SU-DHL-6 (cell line): ENCODE measurements at regions not wholly inside any gene's neighbourhood (a gene's known extent, or its start where the extent isn't known, plus 50 kb on each side); places are given as distances from the start of the nearest gene placed in this dataset.
"Not testable (repeated sequence)": the region's sequence is repeated elsewhere in the genome, so short reads cannot be mapped to it uniquely, and the experiment has no call there.

Experiments used
- EZH2phosphoT487 ChIP-seq: fragments of 200-600 bp; sonication (generic), shearing (Covaris generic); conservative IDR thresholded peaks from 2 replicates; pipeline ENCODE4 v1.6.1; 2018; ENCODE audit warnings: mild to moderate bottlenecking, antibody characterized with exemption, low read length, moderate library complexity, mixed read lengths
- TF ChIP-seq, protein P1 (sequence below): fragments of 200-600 bp; sonication (generic); IDR thresholded peaks from one replicate; pipeline ENCODE4 v1.5.1; 2017; ENCODE audit warnings: antibody characterized with exemption, mild to moderate bottlenecking, low read length, moderate library complexity; ENCODE audit not compliant: insufficient read depth, poor library complexity, severe bottlenecking

DNA sequence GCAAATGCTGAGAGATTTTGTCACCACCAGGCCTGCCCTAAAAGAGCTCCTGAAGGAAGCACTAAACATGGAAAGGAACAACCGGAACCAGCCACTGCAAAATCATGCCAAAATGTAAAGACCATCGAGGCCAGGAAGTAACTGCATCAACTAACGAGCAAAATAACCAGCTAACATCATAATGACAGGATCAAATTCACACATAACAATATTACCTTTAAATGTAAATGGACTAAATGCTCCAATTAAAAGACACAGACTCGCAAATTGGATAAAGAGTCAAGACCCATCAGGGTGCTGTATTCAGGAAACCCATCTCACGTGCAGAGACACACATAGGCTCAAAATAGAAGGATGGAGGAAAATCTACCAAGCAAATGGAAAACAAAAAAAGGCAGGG, 387.2 kb upstream of the FAR2 start:
- TF ChIP-seq, protein P1, sequence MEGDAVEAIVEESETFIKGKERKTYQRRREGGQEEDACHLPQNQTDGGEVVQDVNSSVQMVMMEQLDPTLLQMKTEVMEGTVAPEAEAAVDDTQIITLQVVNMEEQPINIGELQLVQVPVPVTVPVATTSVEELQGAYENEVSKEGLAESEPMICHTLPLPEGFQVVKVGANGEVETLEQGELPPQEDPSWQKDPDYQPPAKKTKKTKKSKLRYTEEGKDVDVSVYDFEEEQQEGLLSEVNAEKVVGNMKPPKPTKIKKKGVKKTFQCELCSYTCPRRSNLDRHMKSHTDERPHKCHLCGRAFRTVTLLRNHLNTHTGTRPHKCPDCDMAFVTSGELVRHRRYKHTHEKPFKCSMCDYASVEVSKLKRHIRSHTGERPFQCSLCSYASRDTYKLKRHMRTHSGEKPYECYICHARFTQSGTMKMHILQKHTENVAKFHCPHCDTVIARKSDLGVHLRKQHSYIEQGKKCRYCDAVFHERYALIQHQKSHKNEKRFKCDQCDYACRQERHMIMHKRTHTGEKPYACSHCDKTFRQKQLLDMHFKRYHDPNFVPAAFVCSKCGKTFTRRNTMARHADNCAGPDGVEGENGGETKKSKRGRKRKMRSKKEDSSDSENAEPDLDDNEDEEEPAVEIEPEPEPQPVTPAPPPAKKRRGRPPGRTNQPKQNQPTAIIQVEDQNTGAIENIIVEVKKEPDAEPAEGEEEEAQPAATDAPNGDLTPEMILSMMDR: not testable (repeated sequence)
- TF ChIP-seq EZH2phosphoT487: not testable (repeated sequence)
